ENCODE measurements at regions not wholly inside any gene's neighbourhood (a gene's known extent, or its start where the extent isn't known, plus 50 kb on each side); places are given as distances from the start of the nearest gene placed in this dataset.
"Not testable (repeated sequence)": the region's sequence is repeated elsewhere in the genome, so short reads cannot be mapped to it uniquely, and the experiment has no call there.

DNA sequence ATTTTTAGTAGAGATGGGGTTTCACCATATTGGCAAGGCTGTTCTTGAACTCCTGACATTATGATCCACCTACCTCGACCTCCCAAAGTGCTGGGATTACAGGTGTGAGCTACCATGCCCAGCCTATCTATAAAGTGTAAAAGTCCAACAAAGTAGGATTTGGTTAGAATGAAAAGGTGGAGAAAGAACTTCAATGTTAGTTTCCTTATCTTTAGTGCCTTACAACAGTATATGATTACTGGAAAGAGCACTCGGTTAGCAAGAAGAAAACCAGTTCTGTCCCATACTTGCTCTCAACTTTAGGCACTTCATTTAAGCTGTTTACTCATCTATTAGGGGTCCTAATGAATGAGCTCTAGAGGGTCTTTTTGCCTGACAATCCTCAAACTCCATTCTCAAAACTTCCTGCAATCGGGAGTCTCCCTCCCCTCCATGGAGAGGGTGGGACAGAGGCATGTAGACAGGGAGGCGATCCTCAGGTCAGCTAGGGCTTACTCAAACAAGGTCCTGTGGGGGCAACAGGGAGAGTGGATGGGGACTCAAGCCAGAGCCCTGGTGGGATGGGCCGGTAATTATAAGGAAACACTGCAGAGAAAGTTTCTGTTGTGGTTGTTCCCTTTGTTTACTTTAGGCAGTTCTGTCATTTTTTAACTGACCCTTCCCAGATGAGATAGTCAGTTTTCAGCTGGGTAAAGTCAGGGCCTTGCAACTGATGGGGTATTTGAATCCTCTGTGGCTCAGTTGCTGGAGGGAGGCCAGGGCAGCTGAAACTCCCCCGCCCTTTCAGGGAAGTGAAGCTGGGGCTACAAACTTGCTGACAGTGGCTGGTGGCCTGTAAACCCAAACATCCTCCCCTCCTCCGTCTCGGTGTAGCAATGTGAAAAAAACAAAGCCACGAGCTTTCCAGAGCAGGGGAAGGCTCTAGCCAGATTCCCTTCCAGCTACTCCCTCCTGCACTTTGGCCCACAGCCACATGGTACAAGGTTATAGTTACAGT, 64.4 kb upstream of the NOTCH2NLA start:
- not testable (repeated sequence) for H3K4me3 ChIP-seq (replicated peaks in 1 of 2; ENCODE audit: low read depth in 2 of 2, low read length in 2 of 2); DNase-seq (ENCODE audit: low read depth in 2 of 2)

GRCh38 chr1:146292424-146292823, 63.6 kb upstream of the NOTCH2NLA start:
- not testable (repeated sequence) for H3K4me3 ChIP-seq (replicated peaks in 1 of 2; ENCODE audit: low read depth in 2 of 2, low read length in 2 of 2); DNase-seq (ENCODE audit: low read depth in 2 of 2)

- not testable (repeated sequence) for DNase-seq (ENCODE audit: low read depth in 2 of 2)
Observed at GRCh38 chr1:146287881-146288280, 59.1 kb upstream of the NOTCH2NLA start.

DNA sequence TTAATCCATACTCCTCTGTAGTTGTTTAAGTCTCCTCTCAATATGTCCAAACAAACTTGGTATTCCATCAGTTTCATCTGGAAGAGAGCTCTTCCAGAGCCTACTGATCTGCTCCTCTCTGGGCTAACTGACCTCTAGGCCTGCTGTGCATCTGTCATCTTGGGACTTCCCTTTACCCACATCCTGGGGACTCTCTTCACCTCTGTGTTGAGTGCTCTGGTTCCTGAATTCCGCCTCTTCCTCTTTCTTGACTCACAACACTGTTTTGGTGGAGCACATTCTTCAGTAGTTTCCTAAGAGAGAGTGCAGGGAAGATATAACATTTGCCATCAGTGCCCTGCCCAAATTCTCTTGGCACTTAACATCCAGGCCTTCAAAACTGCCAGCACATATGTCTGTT, 55.9 kb upstream of the NOTCH2NLA start:
- DNase-seq (ENCODE audit: low read depth in 2 of 2); H3K4me3 ChIP-seq (replicated peaks in 1 of 2; ENCODE audit: low read depth in 2 of 2, low read length in 2 of 2): not testable (repeated sequence)

More at GRCh38 chr1:146287881-146288280, 59.1 kb upstream of the NOTCH2NLA start:
- not testable (repeated sequence) for H3K4me3 ChIP-seq (replicated peaks in 1 of 2; ENCODE audit: low read depth in 2 of 2, low read length in 2 of 2)

GRCh38 chr1:146283527-146283880, 54.7 kb upstream of the NOTCH2NLA start:
- H3K4me3 ChIP-seq (replicated peaks in 1 of 2; ENCODE audit: low read depth in 2 of 2, low read length in 2 of 2); DNase-seq (ENCODE audit: low read depth in 2 of 2): not testable (repeated sequence)

- DNase-seq (ENCODE audit: low read depth in 2 of 2); H3K4me3 ChIP-seq (replicated peaks in 1 of 2; ENCODE audit: low read depth in 2 of 2, low read length in 2 of 2): not testable (repeated sequence)
Observed at GRCh38 chr1:146282807-146283526, 54.1 kb upstream of the NOTCH2NLA start.

DNA sequence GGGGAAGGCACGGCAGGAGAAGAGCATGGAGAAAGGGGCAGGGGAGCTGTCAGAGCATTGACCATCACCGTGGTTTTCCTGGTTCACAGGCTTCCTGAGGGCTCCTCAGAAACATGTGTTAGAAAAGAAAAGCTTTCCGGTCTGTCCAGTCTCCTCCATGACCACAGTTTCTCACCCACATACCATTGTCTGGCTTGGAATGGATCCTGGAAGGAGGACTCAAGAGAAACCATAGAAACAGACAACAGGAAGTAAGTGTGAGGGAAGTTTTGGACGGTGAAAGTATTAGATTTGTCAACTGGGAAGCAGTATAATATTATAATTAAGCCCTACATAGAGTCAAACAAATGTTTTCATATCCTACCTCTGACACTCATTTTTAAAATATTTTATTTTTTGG, 52.7 kb upstream of the NOTCH2NLA start:
- DNase-seq (ENCODE audit: low read depth in 2 of 2); H3K4me3 ChIP-seq (replicated peaks in 1 of 2; ENCODE audit: low read depth in 2 of 2, low read length in 2 of 2): not testable (repeated sequence)

DNA sequence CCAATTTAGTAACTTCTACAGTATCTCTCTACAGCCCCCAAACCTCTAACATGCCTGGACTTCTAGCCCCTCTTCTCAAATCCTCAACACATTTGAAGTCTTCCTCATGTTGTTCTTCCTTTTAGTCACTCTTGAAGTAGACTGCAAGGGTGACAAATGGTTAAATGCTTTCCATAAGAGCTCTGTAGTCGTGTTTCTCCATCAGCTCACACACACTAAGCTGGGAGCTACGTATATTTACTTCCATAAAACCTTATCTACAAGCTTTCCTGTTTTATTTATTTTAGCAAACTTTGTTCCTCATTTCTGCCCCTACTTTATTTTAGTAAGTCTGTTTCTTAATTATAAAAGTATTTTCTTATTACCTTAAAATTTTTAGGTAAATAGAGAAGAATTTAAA, 49.9 kb upstream of the NOTCH2NLA start:
- not testable (repeated sequence) for H3K4me3 ChIP-seq (replicated peaks in 1 of 2; ENCODE audit: low read depth in 2 of 2, low read length in 2 of 2); DNase-seq (ENCODE audit: low read depth in 2 of 2)

Measured in cardiac fibroblast (primary cell).